ENCODE measurements at regions not wholly inside any gene's neighbourhood (a gene's known extent, or its start where the extent isn't known, plus 50 kb on each side); places are given as distances from the start of the nearest gene placed in this dataset.

GRCh38 chr9:12874395-12874794, 99.6 kb downstream of the LURAP1L start:
- DNase-seq (no peak), ATAC-seq (no peak)
- intact Hi-C loops (cut with DNase I, micrococcal nuclease) = no loop called here

GRCh38 chr9:12875191-12875590, 100.4 kb downstream of the LURAP1L start:
- intact Hi-C loops (cut with DNase I, micrococcal nuclease) = no loop called here
- no peak for DNase-seq
- no peak for ATAC-seq

GRCh38 chr9:12876872-12877271, 102.1 kb downstream of the LURAP1L start:
- intact Hi-C loops (cut with DNase I, micrococcal nuclease) = no loop called here
- ATAC-seq (no peak), DNase-seq (no peak)

GRCh38 chr9:12878351-12878978, 103.6 kb downstream of the LURAP1L start:
- peak; percentile 89 for ATAC-seq
- DNase-seq = no peak
- intact Hi-C loops (cut with DNase I, micrococcal nuclease) = no loop called here

- intact Hi-C loops (cut with DNase I, micrococcal nuclease) = loop anchor here in 1 of 2 donors (5.0 kb wide), 1 partner anchor 103 kb away; the partner anchor contains the start of gene LURAP1L
- ATAC-seq = no peak
- DNase-seq = no peak
These were observed 105.1 kb downstream of the LURAP1L start for GRCh38 chr9:12879961-12880360.

DNA sequence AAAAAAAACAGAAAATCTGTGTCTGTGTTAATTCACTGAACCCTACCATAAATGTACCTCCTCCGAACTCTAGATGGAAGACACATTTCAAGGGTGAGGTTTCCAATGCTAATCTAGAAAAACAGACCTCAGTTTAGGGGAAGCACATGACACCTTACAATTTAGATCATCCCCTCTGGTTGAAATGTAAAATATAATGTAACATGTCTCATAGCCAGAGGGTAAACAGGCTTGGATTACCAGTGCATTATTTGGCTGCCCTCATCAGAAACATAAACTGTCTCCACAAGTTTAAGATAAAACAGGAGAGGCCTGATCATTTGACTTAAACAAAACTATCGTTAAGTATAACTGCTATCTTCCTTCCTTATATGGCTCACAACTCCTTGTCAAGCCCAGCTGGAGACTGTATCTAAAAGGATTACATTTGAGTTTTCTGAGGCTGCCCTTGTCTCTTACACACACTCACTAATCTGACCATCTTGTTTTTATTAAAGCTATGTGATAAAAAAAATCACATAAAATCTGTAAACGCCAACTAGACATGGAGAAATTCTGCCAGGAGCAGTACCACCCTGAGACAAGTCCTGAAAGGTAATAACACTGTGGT, 105.7 kb downstream of the LURAP1L start:
- ATAC-seq = no peak
- intact Hi-C loops (cut with DNase I, micrococcal nuclease) = loop anchor here in 1 of 2 donors (5.0 kb wide), 1 partner anchor 103 kb away; the partner anchor contains the start of gene LURAP1L
- no peak for DNase-seq

DNA sequence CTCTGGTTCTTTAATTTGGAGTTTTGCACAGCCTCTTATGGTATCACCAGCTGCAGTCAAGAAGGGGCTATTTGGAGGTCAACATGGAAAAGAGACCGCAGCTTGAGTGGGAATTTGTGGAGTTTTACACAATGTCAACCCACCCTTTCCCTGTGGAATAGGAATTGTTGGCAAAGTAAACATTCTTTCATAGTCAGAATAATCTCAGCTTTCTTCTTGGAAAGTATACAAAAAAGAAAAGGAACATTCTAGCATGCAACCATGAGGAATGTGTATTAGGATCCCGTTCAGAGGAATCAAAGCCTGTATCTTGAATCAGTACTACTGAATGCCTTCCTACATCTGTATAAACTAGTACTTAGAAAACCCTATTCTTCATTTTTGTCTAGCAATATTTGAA, 107.6 kb downstream of the LURAP1L start:
- no peak for DNase-seq
- intact Hi-C loops (cut with DNase I, micrococcal nuclease) = loop anchor here in 1 of 2 donors (5.0 kb wide), 1 partner anchor 105 kb away; the partner anchor contains the start of gene LURAP1L
- no peak for ATAC-seq

DNA sequence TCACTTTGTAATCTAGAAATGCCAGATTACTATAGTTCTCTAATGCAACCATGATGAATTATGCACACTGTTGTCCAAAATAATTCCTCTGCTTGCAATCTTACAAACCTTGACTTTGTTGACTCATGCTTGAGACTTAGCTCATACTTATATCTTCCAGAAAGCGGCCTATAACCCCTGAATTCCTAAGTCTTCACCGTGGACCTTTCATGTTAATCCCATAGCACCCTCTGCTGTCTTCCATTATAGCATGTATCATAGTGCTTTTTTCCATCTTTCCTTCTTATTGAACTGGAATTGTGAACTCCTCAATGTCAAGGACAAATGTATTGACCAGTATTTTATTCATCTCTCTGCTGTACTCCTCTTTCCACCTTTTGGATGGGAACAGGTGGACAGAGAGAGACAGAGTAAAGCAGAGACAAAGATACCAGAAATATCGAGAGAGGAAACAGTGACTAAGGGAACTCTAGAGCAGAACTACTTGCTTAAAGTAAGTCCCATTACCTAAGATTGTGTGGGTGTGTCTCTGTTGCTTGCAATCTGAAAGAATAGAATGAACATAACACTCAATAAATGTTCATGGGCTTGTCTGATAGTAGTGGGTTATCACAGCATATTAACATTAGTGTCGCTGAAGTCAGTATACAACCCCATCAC, 110.0 kb downstream of the LURAP1L start:
- intact Hi-C loops (cut with DNase I, micrococcal nuclease) = loop anchor here in 1 of 2 donors (2.0 to 5.0 kb wide), 2 partner anchors 108 to 160 kb away; partner anchors contain the start of gene LURAP1L
- ATAC-seq (peak; percentile 95), DNase-seq (no peak)

DNA sequence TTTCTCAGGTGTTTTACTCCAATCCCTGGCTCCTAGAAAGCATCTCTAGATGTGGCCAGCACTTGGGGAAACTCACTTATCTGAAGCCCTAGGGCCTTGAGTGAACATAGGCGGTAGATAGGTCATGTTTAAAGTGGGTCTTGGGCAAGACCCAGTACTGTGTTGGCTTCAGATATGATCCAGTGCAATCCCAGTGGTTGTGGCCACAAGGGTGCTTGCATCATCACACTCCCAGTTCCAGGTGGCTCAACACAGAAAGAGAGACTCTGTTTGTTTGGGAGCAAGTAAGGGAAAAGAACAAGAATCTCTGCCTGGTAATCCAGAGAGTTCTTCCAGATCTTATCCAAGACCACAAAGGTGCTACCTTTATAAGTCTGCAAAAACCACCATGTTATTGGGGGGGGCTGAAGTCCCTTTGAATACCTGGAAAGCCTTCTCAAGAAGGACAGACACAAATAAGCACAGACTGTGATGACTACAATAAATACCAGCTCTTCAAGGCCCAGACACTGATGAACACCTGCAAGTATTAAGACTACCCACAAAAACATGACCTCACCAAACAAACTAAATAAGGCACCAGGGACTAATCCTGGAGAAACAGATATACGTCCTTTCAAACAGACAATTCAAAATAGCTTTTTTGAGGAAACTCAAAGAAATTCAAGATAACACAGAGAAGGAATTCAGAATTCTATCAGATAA, 114.7 kb downstream of the LURAP1L start:
- no peak for DNase-seq
- intact Hi-C loops (cut with DNase I, micrococcal nuclease) = no loop called here
- no peak for ATAC-seq

DNA sequence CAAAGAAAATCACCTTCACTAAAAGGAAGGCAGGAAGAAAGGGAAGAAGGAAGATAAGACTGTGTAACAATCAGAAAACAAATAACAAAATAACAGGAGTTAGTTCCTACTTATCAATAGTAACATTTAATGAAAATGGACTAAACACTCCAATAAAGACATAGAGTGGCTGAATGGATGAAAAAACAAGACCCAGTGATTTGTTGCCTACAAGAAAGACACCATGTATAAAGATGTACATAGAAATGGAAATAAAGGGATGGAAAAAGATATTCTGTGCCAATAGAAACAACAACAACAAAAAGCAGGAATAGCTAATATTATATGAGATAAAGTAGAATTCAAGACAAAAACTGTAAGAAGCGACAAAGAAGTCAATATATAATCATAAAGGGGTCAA, 116.8 kb downstream of the LURAP1L start:
- intact Hi-C loops (cut with DNase I, micrococcal nuclease) = no loop called here
- ATAC-seq = no peak
- no peak for DNase-seq

DNA sequence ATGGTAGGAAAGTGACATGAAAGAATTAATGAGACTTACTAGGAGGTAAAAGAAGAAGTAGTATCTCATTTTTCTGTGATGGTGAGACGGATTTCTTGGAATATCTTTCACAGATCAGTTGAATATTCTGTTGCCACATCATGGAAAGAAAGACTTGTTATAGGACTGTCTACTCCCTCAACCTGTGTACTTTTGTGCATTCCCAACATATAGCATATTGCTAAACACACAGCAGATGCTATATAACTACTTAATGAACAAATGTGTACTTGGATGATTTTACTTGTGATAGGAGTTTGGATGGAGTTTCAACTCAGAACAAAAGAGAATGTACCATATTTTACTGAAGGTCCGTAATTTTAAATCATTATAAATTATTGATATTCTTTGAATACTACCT, 128.5 kb downstream of the LURAP1L start:
- ATAC-seq (no peak), DNase-seq (no peak)
- intact Hi-C loops (cut with DNase I, micrococcal nuclease) = no loop called here

DNA sequence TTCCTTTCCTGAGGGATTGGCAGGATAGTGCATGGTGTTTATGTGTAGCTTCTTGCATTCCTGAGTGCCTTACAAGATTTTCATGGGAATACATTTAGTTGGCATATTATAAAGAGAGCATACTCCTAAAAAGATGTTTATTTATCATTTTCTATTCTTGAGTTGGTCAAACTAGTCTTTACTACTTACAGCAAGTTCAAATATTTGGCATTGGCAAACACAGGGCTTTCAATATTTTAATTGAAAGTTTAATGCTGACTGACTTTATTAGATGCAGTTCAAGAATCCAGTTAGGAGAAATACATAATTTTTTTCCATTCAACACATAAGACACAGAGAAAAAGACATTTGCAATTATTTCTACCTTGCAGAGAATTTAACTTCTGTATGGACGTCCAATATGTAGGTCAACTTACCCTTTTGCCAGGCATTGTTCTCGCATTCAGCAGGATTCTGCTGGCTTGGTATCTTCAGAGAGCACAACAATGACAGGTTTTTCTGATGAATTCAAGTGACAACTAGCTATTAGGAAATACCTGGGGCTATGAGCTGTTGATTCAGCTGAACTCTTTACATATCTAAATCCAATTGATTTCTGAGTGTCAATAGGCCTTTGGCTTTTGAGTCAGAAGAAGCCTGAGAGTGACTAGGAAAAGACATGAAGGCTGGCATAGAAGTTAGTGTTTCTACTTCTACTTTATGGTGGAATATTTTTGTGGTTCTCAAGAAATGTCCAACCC, 129.6 kb downstream of the LURAP1L start:
- DNase-seq = no peak
- ATAC-seq = no peak
- intact Hi-C loops (cut with DNase I, micrococcal nuclease) = no loop called here

GRCh38 chr9:12906646-12907045, 131.8 kb downstream of the LURAP1L start:
- DNase-seq = no peak
- ATAC-seq = no peak
- intact Hi-C loops (cut with DNase I, micrococcal nuclease) = no loop called here

- intact Hi-C loops (cut with DNase I, micrococcal nuclease) = no loop called here
- no peak for ATAC-seq
- DNase-seq = no peak
These were observed 134.1 kb downstream of the LURAP1L start for GRCh38 chr9:12908895-12909294.

- intact Hi-C loops (cut with DNase I, micrococcal nuclease) = no loop called here
These were observed 140.6 kb downstream of the LURAP1L start for GRCh38 chr9:12915366-12915954.

GRCh38 chr9:12916042-12916441, 141.2 kb downstream of the LURAP1L start:
- intact Hi-C loops (cut with DNase I, micrococcal nuclease) = no loop called here
- no peak for DNase-seq
- ATAC-seq = no peak

More at GRCh38 chr9:12915366-12915954, 140.6 kb downstream of the LURAP1L start:
- ATAC-seq (no peak), DNase-seq (no peak)

DNA sequence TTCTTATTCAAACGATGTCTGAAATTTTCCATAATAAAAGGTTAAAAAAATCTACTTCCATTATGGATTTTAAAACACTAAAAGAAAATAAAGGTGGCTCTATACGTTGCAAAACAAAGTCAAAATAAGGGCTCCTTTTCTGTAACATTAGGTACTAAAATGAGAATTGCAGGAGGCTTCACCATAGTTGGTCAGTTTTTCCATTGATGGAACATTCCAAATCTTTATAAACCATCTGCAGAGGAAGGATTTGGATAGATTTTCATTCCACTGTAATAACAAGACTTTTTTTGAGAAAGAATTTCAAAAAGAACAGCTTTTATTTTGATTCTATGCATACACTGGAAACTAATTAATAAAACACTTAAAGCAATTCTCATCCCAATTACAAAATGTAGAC, 145.6 kb downstream of the LURAP1L start:
- no peak for ATAC-seq
- intact Hi-C loops (cut with DNase I, micrococcal nuclease) = no loop called here
- DNase-seq = no peak

- DNase-seq (no peak), ATAC-seq (no peak)
- intact Hi-C loops (cut with DNase I, micrococcal nuclease) = no loop called here
These were observed 146.8 kb downstream of the LURAP1L start for GRCh38 chr9:12921621-12922020.

Data from left colon (tissue), 2 donors.